HG02938 (cell line): ENCODE measurements at regions not wholly inside any gene's neighbourhood (a gene's known extent, or its start where the extent isn't known, plus 50 kb on each side); places are given as distances from the start of the nearest gene placed in this dataset.

ENCODE experiments used
- ATAC-seq: cut with Tn5 transposase; IDR thresholded peaks from one replicate; pipeline ENCODE4 v1.9.1; 2021; ENCODE audit warnings: mild to moderate bottlenecking, moderate library complexity; ENCODE audit not compliant: unreplicated experiment

DNA sequence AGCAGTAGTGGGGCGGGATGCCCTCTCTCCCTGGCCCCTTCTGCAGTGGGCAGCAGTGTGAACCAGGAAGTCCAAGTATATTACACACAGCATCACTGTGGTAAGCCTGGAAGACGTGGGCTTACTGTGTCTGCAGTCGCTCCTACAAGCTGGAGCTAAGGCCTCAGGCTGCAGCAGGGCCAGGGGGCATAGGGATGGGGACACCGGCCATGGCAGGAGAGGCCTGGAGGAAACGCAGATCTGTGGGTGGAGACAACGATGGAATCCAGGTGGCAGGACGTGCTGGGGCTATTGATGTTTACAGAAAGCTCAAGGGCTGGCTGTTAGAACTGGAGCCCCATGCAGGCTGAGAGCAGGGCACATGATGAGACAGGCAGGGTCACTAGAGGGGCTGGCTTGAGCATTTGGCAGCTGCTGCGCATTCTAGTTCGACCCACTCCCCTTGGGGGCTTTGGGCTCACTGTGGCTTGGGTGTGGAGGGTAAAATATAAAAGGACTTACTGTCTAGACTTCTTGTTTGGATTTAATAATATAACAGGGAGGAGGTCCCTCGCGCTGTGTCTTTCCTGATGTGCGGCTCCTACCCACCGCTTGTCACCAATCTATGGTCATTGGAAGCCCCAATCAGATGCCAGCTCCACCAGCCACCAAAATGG is 539.5 kb downstream of the TBC1D22A start:
- ATAC-seq: no peak

- no peak for ATAC-seq
These were observed 538.4 kb downstream of the TBC1D22A start for GRCh38 chr22:47300698-47301405.

- no peak for ATAC-seq
These were observed 537.6 kb downstream of the TBC1D22A start for GRCh38 chr22:47299863-47300697.

GRCh38 chr22:47299211-47299862 is 536.9 kb downstream of the TBC1D22A start:
- no peak for ATAC-seq

DNA sequence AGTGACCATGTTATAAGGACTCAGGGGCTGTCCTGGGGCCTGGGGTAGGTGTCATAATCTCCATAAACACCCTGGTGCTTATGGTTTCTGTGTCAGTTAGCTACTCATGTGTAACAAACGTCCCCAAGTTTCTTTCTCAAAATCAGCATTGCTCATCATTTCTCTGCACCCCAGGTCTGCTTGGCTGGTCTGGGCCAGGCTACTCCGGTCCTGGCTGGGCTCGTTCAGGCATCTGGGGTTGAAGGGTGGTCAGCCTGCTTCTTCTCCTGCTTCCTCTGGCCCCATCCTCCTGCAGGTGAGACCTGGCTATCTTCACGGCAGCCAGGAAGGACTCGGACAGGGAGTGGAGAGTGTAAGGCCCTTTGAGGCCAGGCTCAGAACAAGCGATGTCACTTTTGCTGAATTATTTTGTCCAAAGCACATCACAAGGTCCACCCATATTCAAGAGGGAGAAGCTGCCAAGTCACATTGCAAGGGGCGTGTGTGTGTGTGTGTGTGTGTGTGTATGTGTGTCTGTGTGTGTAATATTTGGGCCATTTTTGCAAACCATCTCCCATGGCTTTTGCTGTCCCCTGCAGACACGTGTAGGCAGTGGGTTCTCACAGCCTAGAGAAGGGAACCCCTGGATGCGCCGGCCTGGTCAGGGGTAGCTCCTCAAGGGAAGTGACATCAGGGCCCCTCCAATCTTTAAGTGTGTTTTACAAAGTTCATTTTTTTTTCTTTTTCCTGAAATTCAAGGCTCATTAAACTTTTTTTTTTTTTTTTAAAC is 535.8 kb downstream of the TBC1D22A start:
- ATAC-seq: no peak

DNA sequence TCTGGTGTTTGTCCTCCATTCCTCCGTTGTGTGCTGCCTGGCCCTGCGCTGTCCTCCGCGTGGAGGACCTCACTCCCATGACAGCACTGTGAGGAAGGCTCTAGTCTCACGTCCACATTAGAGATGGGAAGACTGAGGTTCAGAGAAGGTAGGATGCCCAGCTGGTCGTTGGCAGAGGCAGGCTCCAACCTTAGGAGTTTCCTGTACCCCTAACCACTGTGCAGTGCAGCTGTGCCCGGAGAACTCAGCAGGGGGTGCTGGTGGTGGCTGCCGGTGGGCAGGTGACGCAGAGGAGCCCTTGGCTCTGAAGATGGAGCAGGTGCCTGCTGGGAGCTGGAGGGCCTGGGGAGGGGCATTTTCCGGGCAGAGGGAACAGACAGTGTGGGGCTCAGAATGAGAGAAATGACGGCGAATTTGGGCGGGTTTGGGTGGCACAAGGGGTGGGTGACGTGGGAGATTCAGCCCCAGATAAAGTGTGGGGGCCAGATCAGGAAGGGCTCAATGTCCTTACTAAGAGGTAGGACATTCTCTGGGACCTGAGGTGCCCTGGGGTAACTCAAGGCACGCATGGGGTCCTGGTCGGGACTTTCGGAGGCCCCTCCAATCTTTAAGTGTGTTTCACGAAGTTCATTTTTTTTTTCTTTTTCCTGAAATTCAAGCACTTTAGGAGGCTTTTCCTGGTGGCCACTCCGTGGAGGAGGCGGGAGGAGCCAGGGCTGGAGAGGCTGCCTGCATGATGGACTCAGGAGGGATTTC is 535.0 kb downstream of the TBC1D22A start:
- no peak for ATAC-seq

- no peak for ATAC-seq
These were observed 534.2 kb downstream of the TBC1D22A start for GRCh38 chr22:47296405-47297260.

DNA sequence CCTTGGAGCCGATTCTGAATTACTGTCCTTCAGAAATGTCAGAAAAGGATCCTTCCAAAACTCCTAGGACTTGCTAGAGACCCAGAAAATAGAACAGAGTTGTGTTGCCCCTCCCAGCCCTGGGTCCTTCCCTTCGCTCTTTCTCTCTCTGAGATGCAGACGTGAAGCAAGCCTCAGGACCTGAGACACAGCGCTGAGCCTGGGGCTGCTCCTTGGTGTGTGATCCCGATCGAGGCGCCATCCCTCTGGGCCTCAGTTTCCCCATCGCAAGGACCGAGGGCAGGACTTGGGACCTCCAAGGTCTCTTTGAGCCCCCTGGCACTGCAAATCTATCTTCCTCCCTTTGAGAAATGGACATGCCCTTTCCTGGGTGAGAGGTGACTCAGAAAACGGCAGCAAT is 533.5 kb downstream of the TBC1D22A start:
- no peak for ATAC-seq

- no peak for ATAC-seq
These were observed 532.9 kb downstream of the TBC1D22A start for GRCh38 chr22:47295226-47295901.

DNA sequence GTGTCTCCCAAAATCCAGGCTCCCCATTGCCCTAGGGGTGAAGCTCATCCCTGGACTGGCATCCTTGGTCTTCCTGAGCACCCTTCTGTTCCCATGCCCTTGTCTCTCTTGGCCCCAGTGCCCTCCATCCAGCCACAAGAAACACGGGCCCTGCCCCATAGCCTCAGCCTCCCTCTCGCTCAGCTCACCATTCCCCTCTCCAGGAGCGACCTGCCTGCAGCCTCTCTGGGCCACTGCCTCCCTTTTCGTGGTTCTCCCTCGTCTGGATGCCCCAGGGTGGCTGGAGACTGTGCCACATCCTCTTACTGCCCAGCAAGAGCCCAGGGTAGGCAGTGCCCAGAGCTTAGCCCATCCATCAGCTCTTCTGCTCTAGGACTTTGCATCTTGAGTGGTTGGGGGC is 532.1 kb downstream of the TBC1D22A start:
- no peak for ATAC-seq

GRCh38 chr22:47294222-47294532 is 531.7 kb downstream of the TBC1D22A start:
- ATAC-seq: no peak

GRCh38 chr22:47293368-47294221 is 531.1 kb downstream of the TBC1D22A start:
- no peak for ATAC-seq

DNA sequence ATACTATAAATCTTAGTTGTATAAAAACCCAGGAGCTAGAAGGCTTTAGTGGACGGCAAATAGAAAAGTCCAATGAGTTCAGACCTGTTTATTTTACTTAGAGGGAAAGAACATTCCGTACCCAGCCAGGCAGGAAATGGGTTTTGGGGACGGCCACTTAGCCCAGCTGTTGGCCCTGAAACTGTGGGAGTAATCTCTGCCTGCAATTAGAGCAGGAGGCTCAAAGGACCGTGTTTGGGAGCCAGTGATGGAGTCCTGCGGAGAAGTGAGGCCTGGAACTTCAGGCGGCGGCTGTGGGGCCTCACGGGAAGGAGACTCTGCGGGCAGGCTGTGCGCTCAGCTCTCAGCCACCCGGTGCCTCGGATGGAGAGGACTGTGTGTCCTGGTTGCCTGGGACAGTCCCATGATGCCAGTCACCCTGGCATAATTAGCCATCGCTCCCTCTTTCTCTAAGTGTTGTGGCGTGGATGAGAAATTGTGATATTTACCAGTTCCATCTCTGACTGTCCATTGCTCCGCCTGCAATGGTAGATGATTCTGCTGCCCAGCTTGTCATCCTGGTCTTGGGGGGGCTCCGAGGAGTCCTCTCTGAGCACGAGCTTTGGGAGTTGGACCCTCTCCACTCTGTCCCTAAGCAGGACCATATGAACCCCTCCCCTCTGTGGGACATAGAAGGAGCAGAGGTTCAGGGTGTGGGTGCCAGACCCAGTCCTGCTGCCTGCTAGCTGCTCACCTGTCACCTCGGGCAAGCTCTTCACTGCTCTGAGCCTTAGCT is 530.3 kb downstream of the TBC1D22A start:
- no peak for ATAC-seq

GRCh38 chr22:47291565-47292495 is 529.4 kb downstream of the TBC1D22A start:
- no peak for ATAC-seq

- ATAC-seq: no peak
These were observed 528.4 kb downstream of the TBC1D22A start for GRCh38 chr22:47290706-47291430.
